Astrocyte of the spinal cord (primary cell): ENCODE measurements at regions not wholly inside any gene's neighbourhood (a gene's known extent, or its start where the extent isn't known, plus 50 kb on each side); places are given as distances from the start of the nearest gene placed in this dataset.

ENCODE experiments used
- DNase-seq: peaks from one replicate; pipeline ENCODE4 v3.0.0; 2011; ENCODE audit warnings: low read depth, low spot score
- H3K4me3 ChIP-seq: 2 replicates; pipeline ENCODE4 v1.5.1; 2011; ENCODE audit warnings: low read depth, mild to moderate bottlenecking, low read length, moderate library complexity
- CTCF ChIP-seq: IDR thresholded peaks from 2 replicates; pipeline ENCODE4 v1.5.1; 2012; ENCODE audit warnings: low read depth, mild to moderate bottlenecking, low read length, inconsistent platforms
- in situ Hi-C: cut with HindIII; loops from 2 replicates; pipeline ENCODE4 v1.10.0; 2017; ENCODE audit warnings: low sequenced_read_pairs

- in situ Hi-C loops: no loop called here
These were observed 610.2 kb downstream of the ZNF385D start for GRCh38 chr3:21140785-21141184.

GRCh38 chr3:21138085-21138484 is 612.9 kb downstream of the ZNF385D start:
- in situ Hi-C loops: no loop called here
- DNase-seq: no peak
- no peak overlapping the region for H3K4me3 ChIP-seq
- TF ChIP-seq CTCF: no peak

More at GRCh38 chr3:21140785-21141184, 610.2 kb downstream of the ZNF385D start:
- H3K4me3 ChIP-seq: no peak overlapping the region
- no peak for DNase-seq
- no peak for TF ChIP-seq CTCF

GRCh38 chr3:21132896-21133295 is 618.1 kb downstream of the ZNF385D start:
- in situ Hi-C loops: no loop called here
- H3K4me3 ChIP-seq: no peak overlapping the region
- DNase-seq: no peak
- TF ChIP-seq CTCF: no peak

- no peak for TF ChIP-seq CTCF
- no peak overlapping the region for H3K4me3 ChIP-seq
- DNase-seq: no peak
- in situ Hi-C loops: no loop called here
These were observed 630.2 kb downstream of the ZNF385D start for GRCh38 chr3:21120826-21121225.

- no peak for DNase-seq
- in situ Hi-C loops: no loop called here
- no peak for TF ChIP-seq CTCF
These were observed 633.6 kb downstream of the ZNF385D start for GRCh38 chr3:21117370-21117769.

GRCh38 chr3:21109056-21109455 is 642.0 kb downstream of the ZNF385D start:
- TF ChIP-seq CTCF: no peak
- H3K4me3 ChIP-seq: no peak overlapping the region
- DNase-seq: no peak
- in situ Hi-C loops: no loop called here

More at GRCh38 chr3:21117370-21117769, 633.6 kb downstream of the ZNF385D start:
- no peak overlapping the region for H3K4me3 ChIP-seq

GRCh38 chr3:21105784-21106183 is 645.2 kb downstream of the ZNF385D start:
- in situ Hi-C loops: no loop called here
- no peak overlapping the region for H3K4me3 ChIP-seq
- TF ChIP-seq CTCF: no peak
- DNase-seq: no peak
